22Rv1 (cell line): ENCODE measurements at regions not wholly inside any gene's neighbourhood (a gene's known extent, or its start where the extent isn't known, plus 50 kb on each side); places are given as distances from the start of the nearest gene placed in this dataset.

Experiments
- H3K27ac ChIP-seq: fragments of 450-650 bp; 2 replicates; pipeline ENCODE4 v1.5.1; 2017
- ZFX ChIP-seq: fragments of 450-650 bp; IDR thresholded peaks from 2 replicates; pipeline ENCODE4 v1.6.1; 2017; ENCODE audit warnings: antibody characterized with exemption, borderline replicate concordance
- TF ChIP-seq, protein P1 (sequence below): fragments of 450-650 bp; IDR thresholded peaks from 2 replicates; pipeline ENCODE4 v1.5.1; 2017; ENCODE audit warnings: mild to moderate bottlenecking

- H3K27ac ChIP-seq, result peak overlapping the region; percentile 45
- TF ChIP-seq, protein P1, sequence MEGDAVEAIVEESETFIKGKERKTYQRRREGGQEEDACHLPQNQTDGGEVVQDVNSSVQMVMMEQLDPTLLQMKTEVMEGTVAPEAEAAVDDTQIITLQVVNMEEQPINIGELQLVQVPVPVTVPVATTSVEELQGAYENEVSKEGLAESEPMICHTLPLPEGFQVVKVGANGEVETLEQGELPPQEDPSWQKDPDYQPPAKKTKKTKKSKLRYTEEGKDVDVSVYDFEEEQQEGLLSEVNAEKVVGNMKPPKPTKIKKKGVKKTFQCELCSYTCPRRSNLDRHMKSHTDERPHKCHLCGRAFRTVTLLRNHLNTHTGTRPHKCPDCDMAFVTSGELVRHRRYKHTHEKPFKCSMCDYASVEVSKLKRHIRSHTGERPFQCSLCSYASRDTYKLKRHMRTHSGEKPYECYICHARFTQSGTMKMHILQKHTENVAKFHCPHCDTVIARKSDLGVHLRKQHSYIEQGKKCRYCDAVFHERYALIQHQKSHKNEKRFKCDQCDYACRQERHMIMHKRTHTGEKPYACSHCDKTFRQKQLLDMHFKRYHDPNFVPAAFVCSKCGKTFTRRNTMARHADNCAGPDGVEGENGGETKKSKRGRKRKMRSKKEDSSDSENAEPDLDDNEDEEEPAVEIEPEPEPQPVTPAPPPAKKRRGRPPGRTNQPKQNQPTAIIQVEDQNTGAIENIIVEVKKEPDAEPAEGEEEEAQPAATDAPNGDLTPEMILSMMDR, result no peak
- TF ChIP-seq ZFX, result no peak
Observed at GRCh38 chr18:57210716-57211411, 64.0 kb downstream of the BOD1L2 start.

DNA sequence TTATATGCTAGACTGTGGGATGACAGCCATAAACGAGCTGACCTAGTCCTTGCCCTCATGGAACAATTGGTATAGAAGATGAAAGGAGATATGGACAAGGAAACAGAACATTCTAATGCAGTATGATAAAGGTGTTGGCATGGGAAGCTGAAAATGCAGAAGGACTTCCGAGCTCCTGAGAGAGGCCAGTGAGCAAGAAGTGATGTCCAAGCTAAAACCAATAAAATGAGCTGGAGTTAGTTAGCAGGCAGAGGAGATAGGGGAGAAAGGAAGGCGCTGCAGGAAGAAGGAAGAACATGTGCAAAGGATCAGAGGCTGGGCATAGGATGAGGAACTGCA is 64.5 kb downstream of the BOD1L2 start:
- H3K27ac ChIP-seq, result no peak overlapping the region
- TF ChIP-seq, protein P1, result no peak
- TF ChIP-seq ZFX, result no peak

DNA sequence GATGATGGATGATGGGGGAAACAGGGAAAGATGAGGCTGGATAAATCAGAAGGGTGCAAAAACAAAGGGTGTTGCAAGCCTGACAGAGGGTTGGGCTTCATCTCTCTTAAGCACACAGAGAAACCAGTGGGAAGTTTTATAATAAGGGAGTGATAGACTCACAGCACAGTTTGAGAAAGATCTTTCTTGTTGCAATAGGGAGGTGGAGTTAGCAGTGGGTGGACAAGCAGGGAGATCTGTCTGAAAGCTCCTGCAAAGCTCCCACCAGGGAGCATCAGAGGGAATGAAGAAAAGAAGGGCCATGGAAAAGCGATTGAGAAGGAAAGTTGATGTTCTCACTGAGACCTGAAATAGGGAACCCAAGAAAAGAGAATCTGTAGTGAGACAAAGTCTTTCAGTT is 64.9 kb downstream of the BOD1L2 start:
- no peak overlapping the region for H3K27ac ChIP-seq
- TF ChIP-seq, protein P1, result no peak
- no peak for TF ChIP-seq ZFX

GRCh38 chr18:57212678-57213077 is 65.8 kb downstream of the BOD1L2 start:
- TF ChIP-seq ZFX, result no peak
- TF ChIP-seq, protein P1, result no peak

DNA sequence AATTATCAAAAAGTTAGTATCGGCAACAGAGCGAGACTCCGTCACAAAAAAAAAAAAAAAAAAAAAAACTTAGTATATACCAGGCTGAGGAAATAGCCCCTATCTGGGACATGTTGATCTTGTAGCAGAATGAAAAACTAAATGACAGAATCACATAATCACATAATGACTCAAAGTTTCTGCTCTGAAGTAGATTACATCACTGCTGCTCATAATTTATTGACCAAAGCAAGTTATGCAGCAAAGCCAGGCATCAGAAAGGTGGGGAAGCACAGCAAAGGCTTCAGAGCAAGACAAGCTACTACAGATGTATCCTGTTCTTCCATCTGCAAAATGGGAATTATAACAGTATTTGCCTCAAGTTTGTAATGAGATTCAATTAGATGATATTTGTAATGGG is 68.1 kb downstream of the BOD1L2 start:
- H3K27ac ChIP-seq, result no peak overlapping the region
- TF ChIP-seq ZFX, result no peak
- TF ChIP-seq, protein P1, result no peak

More at GRCh38 chr18:57212678-57213077, 65.8 kb downstream of the BOD1L2 start:
- H3K27ac ChIP-seq, result no peak overlapping the region

DNA sequence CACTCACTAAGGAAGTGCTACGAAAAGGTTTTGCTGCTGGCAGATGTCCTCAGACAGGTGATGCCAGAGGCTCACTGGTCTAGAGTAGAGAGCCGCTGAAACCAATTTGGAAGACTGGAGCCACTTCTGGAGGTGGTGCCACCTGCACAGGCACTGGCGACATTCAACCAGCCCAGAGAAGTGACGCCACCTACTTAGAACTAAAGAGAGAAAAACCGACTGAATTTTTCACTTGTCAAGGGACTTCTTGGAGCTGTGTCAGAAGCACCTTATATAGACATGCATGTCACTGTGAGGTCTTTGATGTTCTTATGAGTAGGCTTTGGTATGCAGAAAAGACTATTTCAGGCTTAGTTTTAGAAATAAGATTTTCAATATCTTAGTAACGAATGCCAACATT is 71.4 kb downstream of the BOD1L2 start:
- no peak for TF ChIP-seq ZFX
- TF ChIP-seq, protein P1, result no peak
- no peak overlapping the region for H3K27ac ChIP-seq

GRCh38 chr18:57219964-57220363 is 73.1 kb downstream of the BOD1L2 start:
- no peak overlapping the region for H3K27ac ChIP-seq
- TF ChIP-seq, protein P1, result no peak
- no peak for TF ChIP-seq ZFX
